K562 (cell line): ENCODE measurements at regions not wholly inside any gene's neighbourhood (a gene's known extent, or its start where the extent isn't known, plus 50 kb on each side); places are given as distances from the start of the nearest gene placed in this dataset.

ENCODE experiments used
- BRCA1 ChIP-seq, 2 experiments: fragments of 450-650 bp in 1 of 2; sonication (generic) in 1 of 2; formaldehyde crosslinking in 1 of 2; IDR thresholded peaks; 2 replicates each; pipeline versions ENCODE4 v1.5.0 to v1.6.1; 2017 to 2020; ENCODE audit warnings: mild to moderate bottlenecking in 1 of 2, missing genetic modification reagents in 1 of 2
- ELF1 ChIP-seq: fragments of 200-800 bp; sonication (Bioruptor generic); IDR thresholded peaks from 2 replicates; pipeline ENCODE4 v1.6.1; 2016; ENCODE audit warnings: missing genetic modification characterization, missing compliant biosample characterization
- FOXA1 ChIP-seq: fragments of 450-650 bp; IDR thresholded peaks from 2 replicates; pipeline ENCODE4 v1.6.1; 2016; ENCODE audit warnings: mild to moderate bottlenecking, borderline replicate concordance
- HDGF ChIP-seq: fragments of 450-650 bp; IDR thresholded peaks from 2 replicates; pipeline ENCODE4 v1.6.1; 2016
- RAD21 ChIP-seq, 2 experiments: fragments of 250-450 bp in 1 of 2; fragments of 450-650 bp in 1 of 2; sonication (Bioruptor Pico) in 1 of 2; formaldehyde crosslinking in 1 of 2; IDR thresholded peaks in 1 of 2; conservative IDR thresholded peaks in 1 of 2; 2 replicates each; pipeline versions ENCODE4 v1.4.0 to v1.8.0; 2020 to 2022; ENCODE audit warnings: mild to moderate bottlenecking in 2 of 2, moderate library complexity in 1 of 2
- STAT5B ChIP-seq: fragments of 250-450 bp; sonication (Bioruptor Pico); IDR thresholded peaks from 2 replicates; pipeline ENCODE4 v1.8.0; 2021; ENCODE audit warnings: mild to moderate bottlenecking, inconsistent platforms
- ZNF140 ChIP-seq: fragments of 250-450 bp; sonication (Bioruptor Pico); IDR thresholded peaks from 2 replicates; pipeline ENCODE4 v1.8.0; 2021; ENCODE audit warnings: moderate library complexity, mild to moderate bottlenecking, inconsistent platforms
- ZNF644 ChIP-seq: fragments of 200-800 bp; sonication (Bioruptor generic); IDR thresholded peaks from 2 replicates; pipeline ENCODE4 v1.6.1; 2016; ENCODE audit warnings: low read depth, missing genetic modification characterization, missing compliant biosample characterization
- TF ChIP-seq, protein P1 (sequence below): fragments of 450-650 bp; formaldehyde crosslinking; IDR thresholded peaks from 2 replicates; pipeline ENCODE4 v1.4.0; 2020; ENCODE audit warnings: mild to moderate bottlenecking, moderate library complexity
- TF ChIP-seq, protein P2 (sequence below): sonication (generic); formaldehyde crosslinking; IDR thresholded peaks from 2 replicates; pipeline ENCODE4 v1.8.1; 2022; ENCODE audit warnings: missing genetic modification reagents
- TF ChIP-seq, protein P3 (sequence below): IDR thresholded peaks from 2 replicates; pipeline ENCODE4 v1.6.1; 2016; ENCODE audit warnings: missing genetic modification characterization, missing compliant biosample characterization
- TF ChIP-seq, protein P4 (sequence below), 3 experiments: IDR thresholded peaks in 2 of 3; conservative IDR thresholded peaks in 1 of 3; 2 replicates each; pipeline ENCODE4 v1.5.1; 2011 to 2012; ENCODE audit warnings: low read length in 3 of 3, mild to moderate bottlenecking in 3 of 3, control low read depth in 2 of 3, improper control_type of control experiment in 1 of 3, inconsistent platforms in 1 of 3, low read depth in 1 of 3, mixed read lengths in 1 of 3, moderate library complexity in 1 of 3; ENCODE audit not compliant: insufficient read depth in 2 of 3
- TF ChIP-seq, protein P5 (sequence below), 2 experiments: IDR thresholded peaks; 2 replicates each; pipeline ENCODE4 v1.6.1; 2012; ENCODE audit warnings: improper control_type of control experiment in 2 of 2, low read depth in 2 of 2, low read length in 2 of 2, borderline replicate concordance in 1 of 2

DNA sequence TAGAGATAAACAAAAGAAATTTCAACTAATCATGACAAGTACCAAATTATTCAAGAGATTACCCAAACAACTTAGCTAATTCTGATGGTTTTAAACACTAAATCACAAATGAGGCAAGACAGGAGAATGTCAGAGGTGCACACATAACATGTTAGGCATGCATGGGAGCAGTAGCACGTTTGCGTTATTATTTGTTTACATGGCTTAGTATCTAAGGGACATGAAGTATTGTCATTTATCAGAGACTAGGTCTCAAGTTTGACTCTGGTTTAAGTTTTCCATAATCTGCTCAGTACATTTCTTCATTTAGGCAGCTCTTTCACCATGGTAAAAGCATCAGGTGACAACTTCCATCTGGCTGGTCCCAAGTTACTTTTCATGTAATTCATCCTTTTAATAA is 244.1 kb upstream of the TNC start:
- TF ChIP-seq RAD21 (CRISPR knock-in tag; conservative IDR thresholded peaks at IDR 0.05 in 1 of 2, IDR thresholded peaks at IDR 0.05 in 1 of 2), result no peak
- TF ChIP-seq ZNF140, result no peak
- no peak for TF ChIP-seq FOXA1
- no peak for TF ChIP-seq ZNF644 (tag)
- TF ChIP-seq BRCA1 (IDR thresholded peaks at IDR 0.05), result no peak
- TF ChIP-seq BRCA1 (CRISPR knock-in tag; IDR thresholded peaks at IDR 0.05), result no peak
- TF ChIP-seq, protein P1, sequence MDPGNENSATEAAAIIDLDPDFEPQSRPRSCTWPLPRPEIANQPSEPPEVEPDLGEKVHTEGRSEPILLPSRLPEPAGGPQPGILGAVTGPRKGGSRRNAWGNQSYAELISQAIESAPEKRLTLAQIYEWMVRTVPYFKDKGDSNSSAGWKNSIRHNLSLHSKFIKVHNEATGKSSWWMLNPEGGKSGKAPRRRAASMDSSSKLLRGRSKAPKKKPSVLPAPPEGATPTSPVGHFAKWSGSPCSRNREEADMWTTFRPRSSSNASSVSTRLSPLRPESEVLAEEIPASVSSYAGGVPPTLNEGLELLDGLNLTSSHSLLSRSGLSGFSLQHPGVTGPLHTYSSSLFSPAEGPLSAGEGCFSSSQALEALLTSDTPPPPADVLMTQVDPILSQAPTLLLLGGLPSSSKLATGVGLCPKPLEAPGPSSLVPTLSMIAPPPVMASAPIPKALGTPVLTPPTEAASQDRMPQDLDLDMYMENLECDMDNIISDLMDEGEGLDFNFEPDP (CRISPR knock-in tag), result no peak
- TF ChIP-seq, protein P2, sequence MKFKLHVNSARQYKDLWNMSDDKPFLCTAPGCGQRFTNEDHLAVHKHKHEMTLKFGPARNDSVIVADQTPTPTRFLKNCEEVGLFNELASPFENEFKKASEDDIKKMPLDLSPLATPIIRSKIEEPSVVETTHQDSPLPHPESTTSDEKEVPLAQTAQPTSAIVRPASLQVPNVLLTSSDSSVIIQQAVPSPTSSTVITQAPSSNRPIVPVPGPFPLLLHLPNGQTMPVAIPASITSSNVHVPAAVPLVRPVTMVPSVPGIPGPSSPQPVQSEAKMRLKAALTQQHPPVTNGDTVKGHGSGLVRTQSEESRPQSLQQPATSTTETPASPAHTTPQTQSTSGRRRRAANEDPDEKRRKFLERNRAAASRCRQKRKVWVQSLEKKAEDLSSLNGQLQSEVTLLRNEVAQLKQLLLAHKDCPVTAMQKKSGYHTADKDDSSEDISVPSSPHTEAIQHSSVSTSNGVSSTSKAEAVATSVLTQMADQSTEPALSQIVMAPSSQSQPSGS (CRISPR knock-in tag), result no peak
- TF ChIP-seq HDGF, result no peak
- TF ChIP-seq, protein P3, sequence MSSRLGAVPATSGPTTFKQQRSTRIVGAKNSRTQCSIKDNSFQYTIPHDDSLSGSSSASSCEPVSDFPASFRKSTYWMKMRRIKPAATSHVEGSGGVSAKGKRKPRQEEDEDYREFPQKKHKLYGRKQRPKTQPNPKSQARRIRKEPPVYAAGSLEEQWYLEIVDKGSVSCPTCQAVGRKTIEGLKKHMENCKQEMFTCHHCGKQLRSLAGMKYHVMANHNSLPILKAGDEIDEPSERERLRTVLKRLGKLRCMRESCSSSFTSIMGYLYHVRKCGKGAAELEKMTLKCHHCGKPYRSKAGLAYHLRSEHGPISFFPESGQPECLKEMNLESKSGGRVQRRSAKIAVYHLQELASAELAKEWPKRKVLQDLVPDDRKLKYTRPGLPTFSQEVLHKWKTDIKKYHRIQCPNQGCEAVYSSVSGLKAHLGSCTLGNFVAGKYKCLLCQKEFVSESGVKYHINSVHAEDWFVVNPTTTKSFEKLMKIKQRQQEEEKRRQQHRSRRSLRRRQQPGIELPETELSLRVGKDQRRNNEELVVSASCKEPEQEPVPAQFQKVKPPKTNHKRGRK, result no peak
- no peak for TF ChIP-seq ELF1 (tag)
- no peak for TF ChIP-seq STAT5B
- TF ChIP-seq, protein P4, sequence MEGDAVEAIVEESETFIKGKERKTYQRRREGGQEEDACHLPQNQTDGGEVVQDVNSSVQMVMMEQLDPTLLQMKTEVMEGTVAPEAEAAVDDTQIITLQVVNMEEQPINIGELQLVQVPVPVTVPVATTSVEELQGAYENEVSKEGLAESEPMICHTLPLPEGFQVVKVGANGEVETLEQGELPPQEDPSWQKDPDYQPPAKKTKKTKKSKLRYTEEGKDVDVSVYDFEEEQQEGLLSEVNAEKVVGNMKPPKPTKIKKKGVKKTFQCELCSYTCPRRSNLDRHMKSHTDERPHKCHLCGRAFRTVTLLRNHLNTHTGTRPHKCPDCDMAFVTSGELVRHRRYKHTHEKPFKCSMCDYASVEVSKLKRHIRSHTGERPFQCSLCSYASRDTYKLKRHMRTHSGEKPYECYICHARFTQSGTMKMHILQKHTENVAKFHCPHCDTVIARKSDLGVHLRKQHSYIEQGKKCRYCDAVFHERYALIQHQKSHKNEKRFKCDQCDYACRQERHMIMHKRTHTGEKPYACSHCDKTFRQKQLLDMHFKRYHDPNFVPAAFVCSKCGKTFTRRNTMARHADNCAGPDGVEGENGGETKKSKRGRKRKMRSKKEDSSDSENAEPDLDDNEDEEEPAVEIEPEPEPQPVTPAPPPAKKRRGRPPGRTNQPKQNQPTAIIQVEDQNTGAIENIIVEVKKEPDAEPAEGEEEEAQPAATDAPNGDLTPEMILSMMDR (IDR thresholded peaks at IDR 0.05 in 2 of 3, conservative IDR thresholded peaks at IDR 0.05 in 1 of 3; ENCODE audit: insufficient read depth in 2 of 3, low read depth in 1 of 3, low read length in 3 of 3), result no peak
- TF ChIP-seq, protein P5, sequence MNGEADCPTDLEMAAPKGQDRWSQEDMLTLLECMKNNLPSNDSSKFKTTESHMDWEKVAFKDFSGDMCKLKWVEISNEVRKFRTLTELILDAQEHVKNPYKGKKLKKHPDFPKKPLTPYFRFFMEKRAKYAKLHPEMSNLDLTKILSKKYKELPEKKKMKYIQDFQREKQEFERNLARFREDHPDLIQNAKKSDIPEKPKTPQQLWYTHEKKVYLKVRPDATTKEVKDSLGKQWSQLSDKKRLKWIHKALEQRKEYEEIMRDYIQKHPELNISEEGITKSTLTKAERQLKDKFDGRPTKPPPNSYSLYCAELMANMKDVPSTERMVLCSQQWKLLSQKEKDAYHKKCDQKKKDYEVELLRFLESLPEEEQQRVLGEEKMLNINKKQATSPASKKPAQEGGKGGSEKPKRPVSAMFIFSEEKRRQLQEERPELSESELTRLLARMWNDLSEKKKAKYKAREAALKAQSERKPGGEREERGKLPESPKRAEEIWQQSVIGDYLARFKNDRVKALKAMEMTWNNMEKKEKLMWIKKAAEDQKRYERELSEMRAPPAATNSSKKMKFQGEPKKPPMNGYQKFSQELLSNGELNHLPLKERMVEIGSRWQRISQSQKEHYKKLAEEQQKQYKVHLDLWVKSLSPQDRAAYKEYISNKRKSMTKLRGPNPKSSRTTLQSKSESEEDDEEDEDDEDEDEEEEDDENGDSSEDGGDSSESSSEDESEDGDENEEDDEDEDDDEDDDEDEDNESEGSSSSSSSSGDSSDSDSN (IDR thresholded peaks at IDR 0.05; ENCODE audit: borderline replicate concordance in 1 of 2, low read depth in 2 of 2, low read length in 2 of 2), result no peak
